ENCODE measurements at regions not wholly inside any gene's neighbourhood (a gene's known extent, or its start where the extent isn't known, plus 50 kb on each side); places are given as distances from the start of the nearest gene placed in this dataset.

DNA sequence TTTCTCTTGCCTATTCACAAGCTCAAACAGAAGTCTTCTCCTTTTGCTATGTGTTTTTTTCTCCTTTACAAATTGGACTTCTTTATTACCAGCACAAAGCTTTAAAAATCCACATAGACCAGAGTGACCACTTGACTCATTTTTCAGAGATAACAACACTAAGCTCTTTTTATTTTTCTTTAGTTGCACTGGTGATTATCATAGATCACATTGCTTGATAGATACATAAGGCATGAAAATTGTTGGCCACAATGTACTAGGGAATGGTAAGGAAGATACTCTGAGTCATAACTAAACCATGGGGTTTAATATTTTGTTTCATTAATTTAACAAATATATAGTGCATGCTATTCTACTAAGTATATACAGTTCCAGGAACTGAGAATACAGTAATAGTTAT lies 159.0 kb downstream of the GASK1B start:
- in situ Hi-C loops (cut with HindIII; ENCODE audit: low sequenced_read_pairs) = no loop called here

DNA sequence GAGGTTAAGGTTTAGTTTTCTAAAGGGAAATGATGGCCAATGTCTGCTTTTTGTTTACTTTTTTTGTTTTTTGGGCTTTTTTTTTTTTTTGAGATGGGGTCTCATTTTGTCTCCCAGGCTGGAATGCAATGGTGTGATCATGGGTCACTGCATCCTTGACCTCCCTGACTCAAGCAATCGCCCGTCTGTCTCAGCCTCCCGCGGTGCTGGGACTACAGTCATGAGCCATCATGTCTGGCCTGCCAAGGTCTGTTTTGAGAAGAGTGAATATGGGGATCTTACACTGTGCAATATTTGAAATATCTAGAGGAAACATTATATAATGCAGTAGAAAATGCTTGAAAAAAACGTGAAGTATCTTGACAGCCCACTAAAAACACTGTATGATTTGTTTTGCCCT lies 162.5 kb downstream of the GASK1B start:
- in situ Hi-C loops (cut with HindIII; ENCODE audit: low sequenced_read_pairs) = no loop called here

DNA sequence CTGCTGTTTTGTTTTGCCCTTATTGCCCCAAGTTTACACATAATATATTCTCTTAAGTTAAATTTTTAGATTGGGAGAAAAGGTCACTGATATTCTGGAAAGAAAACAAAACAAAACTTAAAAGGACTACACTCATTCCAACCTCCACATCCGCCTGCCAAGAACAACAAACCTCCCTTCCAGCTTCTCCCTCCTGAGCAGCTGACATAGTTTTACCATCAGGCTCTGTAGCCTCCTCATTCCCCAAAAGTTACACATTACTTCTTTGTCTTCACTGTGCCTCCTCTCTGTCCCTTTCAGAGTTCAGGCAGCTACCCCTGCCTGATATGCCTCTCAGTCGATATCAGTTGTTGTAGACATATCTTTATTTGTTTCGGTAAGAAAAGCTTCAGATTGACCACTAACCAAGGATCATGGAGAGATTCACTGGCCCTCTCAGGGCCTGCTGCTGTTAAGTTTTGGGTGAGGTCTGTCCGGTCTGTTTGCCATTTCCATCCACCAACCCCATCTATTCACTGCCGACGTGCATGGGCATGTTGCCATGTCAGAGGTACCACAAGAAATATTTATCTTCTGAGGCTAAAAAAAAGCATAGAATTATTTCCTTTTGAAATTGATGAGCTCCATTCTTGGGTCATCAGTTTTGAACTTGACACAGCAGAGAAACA lies 164.1 kb downstream of the GASK1B start:
- in situ Hi-C loops (cut with HindIII; ENCODE audit: low sequenced_read_pairs) = no loop called here

- in situ Hi-C loops (cut with HindIII; ENCODE audit: low sequenced_read_pairs) = no loop called here
These were observed 165.3 kb downstream of the GASK1B start for GRCh38 chr4:158007566-158007965.

- in situ Hi-C loops (cut with HindIII; ENCODE audit: low sequenced_read_pairs) = no loop called here
These were observed 165.8 kb downstream of the GASK1B start for GRCh38 chr4:158006990-158007389.

GRCh38 chr4:158005021-158005420 lies 167.8 kb downstream of the GASK1B start:
- in situ Hi-C loops (cut with HindIII; ENCODE audit: low sequenced_read_pairs) = no loop called here

DNA sequence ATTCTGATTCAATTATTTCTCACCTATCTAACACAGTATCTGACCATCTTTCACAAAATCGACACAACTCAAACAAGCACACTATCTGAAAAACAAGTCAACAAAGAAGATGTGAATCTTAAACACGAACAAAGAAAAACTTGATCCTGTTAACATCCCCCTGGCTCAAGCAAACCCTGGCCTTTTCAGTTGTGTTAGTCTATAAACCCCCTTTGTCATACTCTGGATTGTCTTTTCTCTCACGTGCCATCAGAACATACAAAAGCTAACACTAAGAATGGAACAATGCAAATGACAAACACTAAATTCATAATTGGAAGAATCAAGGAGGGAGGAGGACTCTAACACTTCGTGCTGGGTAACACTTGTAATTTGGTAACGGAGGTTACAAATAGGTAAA lies 168.7 kb downstream of the GASK1B start:
- in situ Hi-C loops (cut with HindIII; ENCODE audit: low sequenced_read_pairs) = no loop called here

- in situ Hi-C loops (cut with HindIII; ENCODE audit: low sequenced_read_pairs) = no loop called here
These were observed 169.6 kb downstream of the GASK1B start for GRCh38 chr4:158003212-158003611.

DNA sequence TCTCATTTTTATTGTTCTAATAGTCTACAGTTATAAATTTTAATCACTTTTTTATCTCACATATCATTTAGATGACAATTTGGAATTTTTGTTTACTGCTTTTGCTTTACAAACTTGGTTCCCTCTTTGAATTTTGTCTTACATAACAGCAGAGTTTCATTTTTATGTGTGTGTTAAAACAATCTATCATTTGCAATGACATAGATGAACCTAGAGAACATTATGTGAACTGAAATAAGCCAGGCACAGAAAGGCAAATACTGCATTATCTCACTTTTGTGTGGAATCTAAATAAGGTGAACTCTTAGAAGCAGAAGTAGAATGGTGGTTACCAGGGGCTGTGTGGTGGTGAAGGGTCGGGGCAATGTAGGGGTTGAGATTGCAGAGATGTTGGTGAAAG lies 170.7 kb downstream of the GASK1B start:
- in situ Hi-C loops (cut with HindIII; ENCODE audit: low sequenced_read_pairs) = no loop called here

GRCh38 chr4:158001756-158002155 lies 171.1 kb downstream of the GASK1B start:
- in situ Hi-C loops (cut with HindIII; ENCODE audit: low sequenced_read_pairs) = no loop called here

DNA sequence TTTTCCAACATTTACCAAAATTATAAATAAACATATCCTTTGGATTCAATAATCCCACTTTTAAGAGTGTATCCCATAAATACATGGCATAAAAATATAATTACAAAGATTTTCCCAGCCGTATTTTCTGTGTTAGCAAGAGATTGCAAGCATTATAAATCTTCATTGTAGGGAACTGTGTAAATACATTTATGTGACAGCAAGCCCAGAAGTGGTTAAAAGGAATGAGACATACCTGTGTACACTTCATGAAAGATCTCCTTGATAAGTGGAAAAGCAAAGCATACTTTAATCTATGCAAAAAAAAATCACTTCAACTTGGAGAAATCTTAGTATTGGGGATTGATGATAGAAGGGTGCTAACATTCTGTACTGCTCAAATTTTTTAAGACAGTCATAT lies 173.1 kb downstream of the GASK1B start:
- in situ Hi-C loops (cut with HindIII; ENCODE audit: low sequenced_read_pairs) = no loop called here

DNA sequence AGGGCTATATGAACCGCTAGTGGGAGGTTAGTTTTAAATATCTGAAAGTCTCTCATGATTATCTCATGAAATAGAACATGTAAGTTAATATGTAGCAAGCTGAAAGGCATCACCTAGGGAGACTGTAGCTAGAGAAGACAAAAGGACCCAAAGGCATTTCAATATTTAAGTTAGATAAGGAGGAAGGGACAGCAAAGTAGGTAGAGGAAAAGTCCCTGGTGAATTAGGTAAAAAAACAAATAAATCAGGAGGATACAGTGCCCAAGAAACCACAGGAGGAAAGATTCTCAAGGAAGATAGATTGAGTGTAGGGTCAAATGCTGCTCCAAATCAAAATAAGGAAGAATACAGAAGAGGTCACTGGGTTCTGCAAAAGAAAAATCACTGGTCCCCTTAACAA lies 175.5 kb downstream of the GASK1B start:
- in situ Hi-C loops (cut with HindIII; ENCODE audit: low sequenced_read_pairs) = no loop called here

DNA sequence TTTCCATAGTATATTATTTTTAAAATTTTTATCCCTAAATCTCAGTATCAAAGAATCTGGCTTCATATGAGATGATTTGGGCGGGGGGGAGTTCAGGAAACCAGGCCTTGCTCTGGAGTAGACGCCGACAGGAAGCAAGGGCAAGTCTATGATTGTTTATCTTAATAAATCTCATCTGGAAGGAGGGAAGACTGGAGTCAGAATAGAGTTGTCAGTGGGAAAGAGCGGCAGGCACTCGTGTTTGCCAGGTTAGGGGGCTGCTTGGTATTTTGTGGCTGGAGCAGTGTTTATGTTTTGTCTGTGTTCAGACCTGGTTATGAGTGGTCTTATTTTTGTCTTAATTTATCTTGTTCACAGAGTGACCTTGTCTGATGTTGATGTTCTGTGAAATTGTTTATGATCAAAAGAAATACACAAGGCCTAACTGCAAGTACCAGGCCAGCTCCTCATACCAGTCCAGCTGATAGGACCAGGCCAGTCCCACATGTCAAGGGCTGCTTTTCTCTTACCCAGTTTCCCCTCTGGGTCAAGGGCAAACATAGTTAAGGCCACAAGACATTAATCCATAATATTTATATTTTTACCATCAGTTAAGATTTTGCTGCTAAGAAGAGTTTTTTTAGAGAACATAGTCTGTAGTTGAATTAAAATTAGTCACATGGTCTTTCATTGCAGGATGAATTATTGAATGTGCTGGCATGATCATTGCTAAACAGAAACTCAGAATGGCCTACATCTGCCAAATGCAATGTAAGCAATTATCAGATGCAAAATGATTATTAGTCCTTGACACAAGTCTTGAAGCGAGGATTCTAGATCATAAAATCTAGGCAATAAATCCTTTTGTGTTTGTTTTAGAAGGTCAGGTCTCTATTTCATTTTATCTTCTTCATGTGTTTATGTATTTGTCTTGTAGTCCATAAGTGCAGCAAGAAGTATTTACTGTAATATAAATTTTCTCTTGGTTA lies 176.5 kb downstream of the GASK1B start:
- in situ Hi-C loops (cut with HindIII; ENCODE audit: low sequenced_read_pairs) = no loop called here

DNA sequence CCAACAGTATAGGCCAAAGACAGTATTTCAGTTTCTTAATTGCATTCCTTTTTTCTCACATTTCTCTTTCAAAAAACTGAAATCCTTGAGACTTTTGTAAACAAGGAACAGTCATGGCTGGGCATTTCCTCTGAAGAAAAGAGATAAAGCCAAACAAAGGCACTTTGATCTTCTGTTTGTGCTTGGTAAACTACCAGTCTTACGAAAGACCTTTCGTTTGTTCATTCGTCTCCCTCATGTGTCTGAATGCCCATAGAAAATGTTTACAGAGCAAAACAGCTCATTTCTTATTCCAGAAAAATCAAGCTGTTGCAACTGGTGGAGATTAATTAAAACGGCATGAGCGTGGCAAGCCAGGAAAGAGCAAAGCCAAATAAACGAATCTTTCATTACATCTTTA lies 178.0 kb downstream of the GASK1B start:
- in situ Hi-C loops (cut with HindIII; ENCODE audit: low sequenced_read_pairs) = loop anchor here (5.0 kb wide), 2 partner anchors 127 to 182 kb away; no protein-coding TSS in a partner anchor

GRCh38 chr4:157992948-157993839 lies 179.6 kb downstream of the GASK1B start:
- in situ Hi-C loops (cut with HindIII; ENCODE audit: low sequenced_read_pairs) = loop anchor here (5.0 kb wide), 2 partner anchors 129 to 184 kb away; no protein-coding TSS in a partner anchor

GRCh38 chr4:157992038-157992705 lies 180.7 kb downstream of the GASK1B start:
- in situ Hi-C loops (cut with HindIII; ENCODE audit: low sequenced_read_pairs) = loop anchor here (5.0 kb wide), 2 partner anchors 130 to 185 kb away; no protein-coding TSS in a partner anchor

DNA sequence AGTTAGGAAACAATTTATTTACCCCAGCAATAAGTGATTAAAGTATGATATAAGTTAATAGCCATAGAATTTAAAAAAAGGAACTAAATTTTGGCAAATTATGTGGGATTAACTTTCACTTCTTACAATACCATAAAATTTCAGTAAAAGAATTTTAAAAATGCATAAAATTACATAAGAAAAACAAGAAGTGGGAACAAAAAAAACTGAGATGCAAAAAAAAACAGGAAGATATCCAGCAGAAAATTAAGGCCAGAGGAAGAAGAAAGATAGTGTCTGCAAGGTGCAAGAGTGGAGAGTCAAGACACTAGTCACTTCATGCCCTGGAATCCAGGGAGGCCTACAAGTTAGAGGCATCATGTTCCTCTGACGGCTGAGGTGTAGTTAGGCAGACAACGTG lies 184.2 kb downstream of the GASK1B start:
- in situ Hi-C loops (cut with HindIII; ENCODE audit: low sequenced_read_pairs) = no loop called here

DNA sequence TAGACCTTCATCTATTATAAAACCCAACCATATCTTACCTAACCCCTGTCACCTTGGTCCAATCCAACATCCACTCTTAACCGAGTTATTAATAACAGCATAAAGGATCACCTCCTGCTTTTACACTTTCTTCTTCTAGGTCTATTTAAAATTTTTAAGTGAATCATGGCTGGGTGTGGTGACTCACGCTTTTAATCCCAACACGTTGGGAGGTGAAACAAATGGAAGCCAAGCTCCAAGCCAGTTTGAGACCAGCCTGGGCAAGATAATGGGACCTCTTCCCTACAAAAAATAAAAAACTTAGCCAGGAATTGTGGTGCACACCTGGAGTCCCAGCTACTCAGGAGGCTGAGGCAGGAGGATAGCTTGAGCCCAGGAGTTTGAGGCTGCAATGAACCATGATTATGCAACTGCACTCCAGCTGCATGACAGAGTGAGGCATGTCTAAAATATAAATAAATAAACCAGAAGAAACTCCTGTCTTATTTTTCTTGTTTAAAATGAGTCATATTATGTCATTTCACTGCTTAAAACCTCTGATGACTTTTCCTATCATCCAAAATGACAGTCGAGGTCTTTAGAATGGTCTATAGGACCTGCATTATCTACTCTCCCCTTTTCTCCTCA lies 188.4 kb downstream of the GASK1B start:
- in situ Hi-C loops (cut with HindIII; ENCODE audit: low sequenced_read_pairs) = no loop called here

- in situ Hi-C loops (cut with HindIII; ENCODE audit: low sequenced_read_pairs) = no loop called here
These were observed 189.5 kb downstream of the GASK1B start for GRCh38 chr4:157983300-157983699.

GRCh38 chr4:157980158-157980557 lies 192.7 kb downstream of the GASK1B start:
- in situ Hi-C loops (cut with HindIII; ENCODE audit: low sequenced_read_pairs) = no loop called here
